GM19043 (cell line): ENCODE measurements at regions not wholly inside any gene's neighbourhood (a gene's known extent, or its start where the extent isn't known, plus 50 kb on each side); places are given as distances from the start of the nearest gene placed in this dataset.
"Not testable (repeated sequence)": the region's sequence is repeated elsewhere in the genome, so short reads cannot be mapped to it uniquely, and the experiment has no call there.

ENCODE experiments used
- ATAC-seq: cut with Tn5 transposase; IDR thresholded peaks from one replicate; pipeline ENCODE4 v1.9.1; 2021; ENCODE audit warnings: low read depth; ENCODE audit not compliant: unreplicated experiment

DNA sequence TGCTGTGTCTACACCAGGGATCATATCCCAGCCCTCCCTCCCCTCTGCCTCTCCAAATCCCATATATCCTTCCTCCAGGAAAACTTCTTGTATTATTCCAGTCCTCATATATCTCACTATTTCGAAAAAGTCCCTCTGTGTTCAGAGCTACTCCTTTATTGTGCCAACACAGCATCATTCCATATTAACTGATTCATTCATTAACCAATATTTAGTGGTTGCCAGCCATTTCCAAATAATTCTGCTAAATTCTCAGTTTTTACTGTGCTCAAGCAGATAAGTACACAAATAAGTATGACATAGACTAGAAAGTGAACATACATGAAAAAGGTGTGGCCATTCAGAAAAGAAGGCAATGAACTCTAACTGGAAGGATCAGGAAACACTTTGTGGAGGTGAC lies 241.6 kb upstream of the DUSP10 start:
- ATAC-seq, result no peak

DNA sequence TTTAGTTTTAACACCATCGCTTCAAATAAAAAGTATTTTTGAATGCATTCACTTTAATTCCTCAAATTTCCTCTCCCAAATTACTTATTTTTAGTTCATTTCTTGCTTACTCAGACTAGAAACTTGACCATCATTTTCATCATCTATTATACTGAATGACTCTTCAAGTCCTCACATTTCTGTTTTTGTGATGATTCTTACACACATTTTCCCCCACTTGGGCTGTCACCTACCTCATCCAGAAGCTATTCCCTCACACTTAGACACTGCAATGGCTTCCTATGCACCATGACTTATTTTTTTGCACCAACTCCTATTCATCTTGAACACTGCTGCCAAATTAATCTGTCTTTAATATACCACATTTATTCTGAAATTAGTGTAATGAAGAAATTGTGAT lies 239.6 kb upstream of the DUSP10 start:
- no peak for ATAC-seq

DNA sequence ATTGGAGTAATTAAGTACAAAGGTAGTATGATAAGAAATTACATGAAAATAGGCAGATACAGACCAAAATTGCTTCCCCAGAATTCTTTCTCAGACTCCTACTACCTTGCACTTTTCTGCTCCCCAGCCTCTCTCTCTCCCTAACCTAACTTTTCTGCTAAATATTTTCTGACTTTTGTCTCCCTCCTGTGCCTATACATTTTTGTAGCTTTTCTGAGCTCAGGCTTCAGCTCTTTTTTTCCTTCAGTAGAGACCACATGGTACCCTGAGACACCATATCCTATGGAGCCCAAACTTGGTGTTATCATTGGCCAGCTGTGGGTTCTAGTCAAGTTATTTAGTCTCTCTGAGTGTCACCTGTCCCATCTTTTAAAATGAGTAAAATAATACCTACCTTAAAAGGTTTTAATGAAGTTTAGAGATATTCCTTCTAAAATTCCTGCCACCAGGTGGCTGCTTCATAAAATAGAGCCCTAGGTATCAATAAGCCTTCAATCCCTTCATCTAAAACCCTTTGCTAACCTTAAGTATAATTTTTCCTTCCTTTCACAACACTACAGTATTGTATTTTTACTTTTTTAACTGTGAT lies 237.6 kb upstream of the DUSP10 start:
- no peak for ATAC-seq

DNA sequence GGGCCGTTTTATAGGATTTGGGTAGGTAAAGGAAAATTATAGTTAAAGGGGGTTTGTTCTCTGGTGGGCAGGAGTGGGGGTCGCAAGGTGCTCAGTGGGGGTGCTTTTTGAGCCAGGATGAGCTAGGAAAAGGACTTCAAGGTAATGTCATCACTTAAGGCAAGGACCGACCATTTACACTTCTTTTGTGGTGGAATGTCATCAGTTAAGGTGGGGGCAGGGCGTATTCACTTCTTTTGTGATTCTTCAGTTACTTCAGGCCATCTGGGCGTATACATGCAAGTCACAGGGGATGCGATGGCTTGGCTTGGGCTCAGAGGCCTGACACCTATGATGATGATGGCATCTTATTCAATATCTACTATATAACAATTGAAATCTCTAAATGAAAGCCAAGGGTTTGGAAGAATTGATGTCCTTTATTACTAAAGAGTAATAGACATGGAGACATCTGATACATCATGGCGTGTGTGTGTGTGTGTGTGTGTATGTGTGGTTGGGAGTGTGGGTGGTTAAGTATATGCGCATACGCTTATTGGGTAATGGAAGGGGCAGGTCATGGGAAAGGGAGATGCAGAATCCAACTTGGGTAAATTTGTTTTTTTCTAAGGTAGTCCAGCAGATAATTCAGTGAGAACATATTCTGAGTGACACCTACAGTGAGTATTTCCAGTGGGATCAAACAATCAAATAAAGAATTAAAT lies 236.9 kb upstream of the DUSP10 start:
- ATAC-seq, result not testable (repeated sequence)

DNA sequence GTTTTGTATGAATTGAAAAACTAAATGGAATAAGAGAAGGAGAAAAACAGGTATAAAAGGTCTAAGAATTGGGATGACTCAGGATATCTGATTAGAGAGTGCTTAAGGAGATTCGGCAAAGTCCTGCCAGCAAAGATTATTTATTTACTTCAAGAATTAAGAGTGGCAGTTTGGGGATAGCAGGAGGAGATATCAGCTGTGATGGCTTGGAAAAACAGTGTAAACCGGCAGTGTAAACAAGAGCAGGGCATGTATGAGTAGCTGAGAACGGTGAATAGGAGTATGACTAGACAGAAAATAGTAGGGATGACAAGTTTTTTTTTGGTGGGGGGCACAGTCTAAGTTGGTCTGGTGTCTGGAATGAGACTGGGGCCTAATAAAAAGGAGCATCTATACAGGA lies 231.9 kb upstream of the DUSP10 start:
- not testable (repeated sequence) for ATAC-seq

DNA sequence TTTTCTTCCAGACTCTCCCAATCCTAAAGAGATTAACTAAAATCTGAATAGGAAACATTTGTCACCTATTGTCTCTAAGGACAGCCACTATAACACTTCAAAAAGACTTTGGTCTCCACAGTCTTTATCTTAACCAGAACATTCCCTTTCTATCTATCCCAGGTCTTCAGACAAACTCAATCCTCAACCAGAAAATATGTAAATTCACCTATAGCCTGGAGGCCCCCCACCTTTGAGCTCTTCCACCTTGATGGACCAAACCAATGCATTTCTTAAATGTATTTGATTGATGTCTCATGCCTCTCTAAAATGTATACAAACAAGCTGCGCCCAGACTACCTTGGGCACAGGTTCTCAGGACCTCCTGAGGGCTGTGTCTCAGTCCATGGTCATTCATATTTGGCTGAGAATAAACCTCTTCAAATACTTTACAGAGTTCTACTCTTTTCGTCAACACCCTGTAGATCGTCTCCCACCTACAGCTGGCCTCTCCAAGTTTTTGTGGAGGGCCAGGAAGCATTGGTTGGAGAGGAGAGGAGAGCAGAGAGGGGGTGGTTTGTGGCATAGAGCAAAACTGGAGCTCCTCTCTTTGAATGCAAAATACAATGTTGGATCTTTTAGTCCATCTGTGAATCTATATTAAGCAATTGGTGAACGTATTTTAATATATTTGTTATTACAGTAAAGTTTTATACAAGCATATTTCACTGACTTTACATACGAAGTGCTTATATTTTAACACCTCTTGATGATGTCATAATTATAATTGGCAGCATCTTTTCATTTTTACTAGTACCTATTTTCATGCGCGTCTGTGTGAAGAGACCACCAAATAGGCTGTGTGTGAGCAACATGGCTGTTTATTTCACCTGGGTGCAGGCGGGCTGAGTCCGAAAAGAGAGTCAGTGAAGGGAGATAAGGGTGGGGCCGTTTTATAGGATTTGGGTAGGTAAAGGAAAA lies 230.7 kb upstream of the DUSP10 start:
- ATAC-seq, result no peak

DNA sequence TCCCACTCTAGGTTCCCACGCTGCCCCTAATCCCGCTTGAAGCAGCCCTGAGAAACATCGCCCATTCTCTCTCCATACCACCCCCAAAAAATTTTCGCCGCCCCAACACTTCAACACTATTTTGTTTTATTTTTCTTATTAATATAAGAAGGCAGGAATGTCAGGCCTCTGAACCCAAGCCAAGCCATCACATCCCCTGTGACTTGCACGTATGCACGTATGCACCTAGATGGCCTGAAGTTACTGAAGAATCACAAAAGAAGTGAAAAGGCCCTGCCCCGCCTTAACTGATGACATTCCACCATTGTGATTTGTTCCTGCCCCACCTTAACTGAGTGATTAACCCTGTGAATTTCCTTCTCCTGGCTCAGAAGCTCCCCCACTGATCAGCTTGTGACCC lies 229.1 kb upstream of the DUSP10 start:
- ATAC-seq, result not testable (repeated sequence)

DNA sequence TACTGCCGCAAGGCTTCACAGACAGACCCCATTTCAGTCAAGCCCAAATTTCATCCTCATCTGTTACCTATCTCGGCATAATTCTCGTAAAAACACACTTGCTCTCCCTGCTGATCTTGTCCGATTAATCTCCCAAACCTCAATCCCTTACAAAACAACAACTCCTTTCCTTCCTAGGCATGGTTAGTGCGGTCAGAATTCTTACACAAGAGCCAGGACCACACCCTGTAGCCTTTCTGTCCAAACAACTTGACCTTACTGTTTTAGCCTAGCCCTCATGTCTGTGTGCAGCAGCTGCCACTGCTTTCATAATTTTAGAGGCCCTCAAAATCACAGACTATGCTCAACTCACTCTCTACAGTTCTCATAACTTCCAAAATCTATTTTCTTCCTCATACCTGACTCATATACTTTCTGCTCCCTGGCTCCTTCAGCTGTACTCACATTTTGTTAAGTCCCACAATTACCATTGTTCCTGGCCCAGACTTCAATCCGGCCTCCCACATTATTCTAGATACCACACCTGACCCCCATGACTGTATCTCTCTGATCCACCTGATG lies 227.5 kb upstream of the DUSP10 start:
- ATAC-seq, result not testable (repeated sequence)

DNA sequence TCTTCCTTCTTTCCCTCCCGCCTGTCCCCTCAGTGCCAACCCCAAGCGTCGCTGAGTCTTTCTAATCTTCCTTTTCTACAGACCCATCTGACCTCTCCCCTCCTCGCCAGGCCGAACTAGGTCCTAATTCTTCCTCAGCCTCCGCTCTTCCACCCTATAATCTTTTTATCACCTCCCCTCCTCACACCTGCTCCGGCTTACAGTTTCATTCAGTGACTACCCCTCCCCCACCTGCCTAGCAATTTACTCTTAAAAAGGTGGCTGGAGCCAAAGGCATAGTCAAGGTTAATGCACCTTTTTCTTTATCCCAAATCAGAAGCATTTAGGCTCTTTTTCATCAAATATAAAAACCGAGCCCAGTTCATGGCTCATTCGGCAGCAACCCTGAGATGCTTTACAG lies 225.6 kb upstream of the DUSP10 start:
- not testable (repeated sequence) for ATAC-seq

DNA sequence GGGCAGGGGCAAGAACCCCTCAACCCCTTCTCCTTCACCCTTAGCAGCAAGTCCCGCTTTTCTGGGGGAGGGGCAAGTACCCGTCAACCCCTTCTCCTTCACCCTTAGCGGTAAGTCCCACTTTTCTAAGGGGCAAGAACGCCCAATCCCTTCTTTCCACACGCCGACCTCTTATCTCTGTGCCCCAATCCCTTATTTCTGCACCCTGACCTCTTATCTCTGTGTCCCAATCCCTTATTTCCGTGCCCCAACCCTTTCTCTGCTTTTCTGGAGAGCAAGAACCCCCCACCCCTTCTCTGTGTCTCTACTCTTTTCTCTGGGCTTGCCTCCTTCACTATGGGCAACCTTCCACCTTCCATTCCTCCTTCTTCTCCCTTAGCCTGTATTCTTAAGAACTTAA lies 225.0 kb upstream of the DUSP10 start:
- not testable (repeated sequence) for ATAC-seq

DNA sequence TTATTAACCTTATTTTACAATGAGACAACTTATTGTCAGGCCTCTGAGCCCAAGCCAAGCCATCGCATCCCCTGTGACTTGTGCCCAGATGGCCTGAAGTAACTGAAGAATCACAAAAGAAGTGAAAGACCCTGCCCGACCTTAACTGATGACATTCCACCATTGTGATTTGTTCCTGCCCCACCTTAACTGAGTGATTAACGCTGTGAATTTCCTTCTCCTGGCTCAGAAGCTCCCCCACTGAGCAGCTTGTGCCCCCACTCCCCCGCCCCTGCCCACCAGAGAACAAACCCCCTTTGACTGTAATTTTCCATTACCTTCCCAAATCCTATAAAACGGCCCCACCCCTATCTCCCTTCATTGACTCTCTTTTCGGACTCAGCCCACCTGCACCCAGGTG lies 224.0 kb upstream of the DUSP10 start:
- not testable (repeated sequence) for ATAC-seq

DNA sequence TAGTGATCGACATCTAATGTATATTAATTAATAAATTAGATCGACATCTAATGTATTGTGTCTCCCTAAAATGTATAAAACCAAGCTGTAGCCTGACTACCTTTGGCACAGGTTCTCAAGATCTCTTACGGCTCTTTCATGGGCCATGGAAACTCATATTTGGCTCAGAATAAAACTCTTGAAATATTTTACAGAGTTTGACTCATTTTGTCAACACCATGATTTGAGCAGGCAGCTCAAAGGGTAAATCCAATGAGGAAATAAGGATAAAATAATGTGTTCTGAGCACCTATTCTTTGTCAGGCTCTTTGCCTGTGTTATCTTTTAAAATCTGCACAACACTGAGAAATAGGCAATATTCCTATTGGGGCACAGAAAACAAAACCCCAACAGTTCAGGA lies 223.4 kb upstream of the DUSP10 start:
- no peak for ATAC-seq

DNA sequence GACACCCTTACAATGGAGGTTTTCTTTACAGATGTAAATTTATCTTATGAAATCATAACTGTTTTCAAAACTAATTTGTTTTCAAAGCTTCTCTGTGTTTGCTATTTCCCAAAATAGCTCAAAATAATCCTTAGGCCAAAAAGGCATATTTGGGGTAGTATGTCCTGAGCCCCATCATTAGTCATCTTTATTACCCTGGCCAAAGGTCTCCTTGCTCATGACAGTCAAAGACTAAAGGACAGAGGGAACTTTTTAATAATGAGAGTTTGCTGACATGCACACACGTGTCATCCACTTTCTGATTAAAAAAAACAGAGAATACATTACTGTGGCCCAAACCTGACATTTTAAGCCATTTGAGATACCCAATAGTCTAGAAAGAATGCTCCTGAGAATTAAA lies 221.9 kb upstream of the DUSP10 start:
- ATAC-seq, result no peak

DNA sequence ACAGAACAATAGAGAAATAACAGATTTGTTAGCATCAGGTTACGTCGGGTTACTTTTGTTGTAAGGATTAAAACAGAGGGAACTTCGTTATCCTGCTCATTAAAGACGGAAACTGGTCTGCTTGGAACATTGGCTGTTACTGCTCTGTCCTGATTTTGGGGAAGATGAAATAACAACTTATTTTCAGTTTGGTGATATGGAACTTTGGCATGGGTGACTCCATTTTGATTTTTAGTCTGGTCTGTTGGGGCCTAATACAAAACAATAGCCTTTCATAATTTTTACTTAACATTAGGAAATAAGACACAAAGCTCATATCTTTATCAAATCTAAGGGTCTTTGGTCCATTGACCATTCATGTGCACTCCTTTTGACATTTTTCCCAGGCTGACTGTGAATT lies 220.5 kb upstream of the DUSP10 start:
- no peak for ATAC-seq

DNA sequence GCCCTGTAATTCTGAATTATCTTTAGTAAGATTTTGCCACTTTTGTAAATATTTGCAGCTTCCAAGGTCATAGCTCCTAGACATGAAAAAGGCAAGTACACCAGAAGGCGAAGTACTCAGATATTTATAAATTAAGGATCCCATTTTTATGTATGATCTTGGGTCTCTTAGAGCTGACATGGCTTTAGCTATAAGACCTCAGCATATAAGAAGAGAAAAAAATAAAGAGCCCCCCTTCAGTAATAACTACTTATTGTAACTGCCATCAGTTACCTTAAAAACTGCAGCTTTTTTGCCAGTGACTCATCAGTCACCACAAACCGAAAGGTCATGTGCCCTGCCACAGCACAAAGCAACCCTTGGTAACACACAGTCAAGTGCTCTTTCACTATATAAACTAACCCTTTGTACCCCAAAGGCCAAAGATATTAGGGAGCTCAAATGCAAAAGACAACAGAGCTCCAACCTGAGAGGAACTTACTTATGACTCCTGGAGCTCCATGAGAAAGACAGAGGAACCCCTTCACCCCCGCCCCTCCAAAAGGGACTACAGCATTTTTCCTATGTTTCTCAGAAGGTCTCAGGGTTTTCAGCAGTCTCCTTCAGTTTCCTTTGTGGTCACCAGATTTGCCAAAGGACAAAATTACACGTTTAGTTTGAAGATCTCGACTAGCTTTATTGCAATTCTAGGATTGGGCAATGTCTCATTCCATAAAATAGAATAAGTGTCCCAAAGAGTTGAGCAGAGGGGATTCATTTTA lies 219.8 kb upstream of the DUSP10 start:
- peak; percentile 91 for ATAC-seq

DNA sequence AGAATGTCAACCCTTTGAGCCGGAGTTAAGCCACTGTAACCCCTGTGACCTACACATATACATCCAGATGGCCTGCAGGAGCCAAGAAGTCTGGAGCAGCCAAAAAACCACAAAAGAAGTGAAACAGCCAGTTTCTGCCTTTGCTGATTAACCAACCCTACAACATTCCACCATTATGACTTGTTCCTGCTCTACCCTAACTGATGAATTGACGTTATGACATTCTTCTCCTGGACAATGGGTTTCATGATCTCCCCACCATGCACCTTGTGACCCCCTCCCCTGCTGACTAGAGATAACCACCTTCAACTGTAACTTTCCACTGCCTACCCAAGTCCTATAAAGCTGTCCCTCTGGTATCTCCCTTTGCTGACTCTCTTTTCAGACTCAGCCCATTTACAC lies 216.3 kb upstream of the DUSP10 start:
- ATAC-seq, result not testable (repeated sequence)

DNA sequence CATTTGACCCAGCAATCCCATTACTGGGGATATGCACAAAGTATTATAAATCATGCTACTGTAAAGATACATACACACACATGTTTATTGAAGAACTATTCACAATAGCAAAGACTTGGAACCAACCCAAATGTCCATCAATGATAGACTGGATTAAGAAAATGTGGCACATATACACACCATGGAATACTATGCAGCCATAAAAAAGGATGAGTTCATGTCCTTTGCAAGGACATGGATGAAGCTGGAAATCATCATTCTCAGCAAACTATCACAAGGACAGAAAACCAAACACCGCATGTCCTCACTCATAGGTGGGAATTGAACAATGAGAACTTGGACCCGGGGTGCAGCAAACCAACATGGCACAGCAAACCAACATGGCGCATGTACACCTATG lies 215.5 kb upstream of the DUSP10 start:
- not testable (repeated sequence) for ATAC-seq

DNA sequence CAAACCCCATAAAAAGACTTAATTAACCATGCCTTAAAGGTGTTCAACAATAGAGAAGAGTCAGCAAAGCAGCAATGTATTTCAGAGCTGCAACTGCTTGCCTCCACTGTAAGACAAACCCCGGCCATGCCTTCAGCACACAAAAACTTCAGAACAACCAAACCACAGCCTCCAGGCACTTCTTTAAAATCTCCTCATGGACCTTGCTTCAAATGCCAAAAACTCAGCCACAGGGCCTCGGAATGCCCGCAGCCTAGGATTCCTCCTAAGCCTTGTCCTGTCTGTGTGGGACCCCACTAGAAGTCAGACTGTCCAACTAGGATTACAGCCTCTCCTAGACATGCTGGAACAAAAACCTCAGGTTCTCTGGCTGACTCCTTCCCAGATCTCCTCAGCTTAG lies 208.1 kb upstream of the DUSP10 start:
- no peak for ATAC-seq

DNA sequence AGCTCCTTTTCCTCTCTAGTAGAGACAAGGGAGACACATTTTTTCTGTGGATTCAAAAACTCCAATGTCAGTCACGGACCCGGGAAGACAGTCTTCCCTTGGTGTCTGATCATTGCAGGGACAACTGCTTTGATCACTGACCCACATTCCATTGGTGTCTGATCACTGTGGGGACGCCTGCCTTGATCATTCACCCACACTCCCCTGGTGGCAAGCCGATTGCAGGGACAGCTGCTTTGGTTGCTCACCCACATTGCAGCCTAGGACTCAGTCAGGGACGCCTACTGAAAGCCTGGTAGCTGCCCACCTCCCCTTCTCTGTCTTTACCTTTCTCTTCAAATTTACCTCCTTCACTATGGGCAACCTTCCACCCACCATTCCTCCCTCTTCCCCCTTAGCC lies 206.6 kb upstream of the DUSP10 start:
- ATAC-seq, result no peak

DNA sequence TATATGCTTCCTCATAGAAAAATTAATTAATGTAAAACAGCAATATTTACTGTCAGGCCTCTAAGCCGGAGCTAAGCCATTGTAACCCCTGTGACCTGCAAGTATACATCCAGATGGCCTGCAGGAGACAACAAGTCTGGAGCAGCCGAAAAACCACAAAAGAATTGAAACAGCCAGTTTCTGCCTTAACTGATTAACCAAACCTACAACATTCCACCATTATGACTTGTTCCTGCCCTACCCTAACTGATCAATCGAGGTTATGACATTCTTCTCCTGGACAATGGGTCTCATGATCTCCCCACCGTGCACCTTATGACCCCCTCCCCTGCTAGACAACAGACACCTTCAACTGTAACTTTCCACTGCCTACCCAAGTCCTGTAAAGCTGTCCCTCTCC lies 205.8 kb upstream of the DUSP10 start:
- no peak for ATAC-seq
